ENCODE measurements at regions not wholly inside any gene's neighbourhood (a gene's known extent, or its start where the extent isn't known, plus 50 kb on each side); places are given as distances from the start of the nearest gene placed in this dataset.

DNA sequence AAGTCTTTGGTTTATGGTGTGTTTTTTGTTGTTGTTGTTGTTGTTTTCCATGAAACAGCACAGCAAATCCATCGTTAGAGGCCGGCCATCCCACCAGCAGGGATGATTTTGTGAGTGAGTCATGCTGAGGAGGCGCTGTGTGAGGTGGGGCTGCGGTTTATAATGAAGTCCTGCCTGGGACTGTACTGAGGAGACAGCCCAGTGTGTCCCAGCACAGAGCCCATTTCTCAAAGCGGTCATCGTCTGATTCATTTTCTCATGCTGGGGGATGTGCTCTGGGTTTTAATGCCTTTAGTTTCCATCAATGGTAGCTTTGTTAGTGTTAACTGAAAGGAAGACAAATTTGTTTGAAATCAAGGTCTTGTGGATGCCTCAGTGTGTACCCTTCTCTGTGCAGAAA is 129.3 kb upstream of the SERP2 start:
- H3K9me2 ChIP-seq (ENCODE audit: insufficient read depth) = no peaks in the 10 kb centered on the region
- H2AFZ ChIP-seq = no peak overlapping the region
- Mint-ChIP-seq H3K9me3 (no peaks in the 10 kb centered on the region), H3K27ac (no peak overlapping the region), H3K36me3 (ENCODE audit: low read depth) (no peaks in the 10 kb centered on the region), H3K27me3 (ENCODE audit: insufficient read depth, low read depth, poor library complexity) (no peaks in the 10 kb centered on the region), H3K4me1 (peaks cover 4% of the 10 kb centered on the region; the same call in 2 of the 3 replicates), H3K4me3 (no peak overlapping the region)
- H3K4me3 ChIP-seq = no peak overlapping the region
- no peaks in the 10 kb centered on the region for H3F3A ChIP-seq (replicated peaks; ENCODE audit: low read depth)
- H3K27me3 ChIP-seq (ENCODE audit: insufficient read depth) = no peaks in the 10 kb centered on the region
- TF ChIP-seq, protein P1, sequence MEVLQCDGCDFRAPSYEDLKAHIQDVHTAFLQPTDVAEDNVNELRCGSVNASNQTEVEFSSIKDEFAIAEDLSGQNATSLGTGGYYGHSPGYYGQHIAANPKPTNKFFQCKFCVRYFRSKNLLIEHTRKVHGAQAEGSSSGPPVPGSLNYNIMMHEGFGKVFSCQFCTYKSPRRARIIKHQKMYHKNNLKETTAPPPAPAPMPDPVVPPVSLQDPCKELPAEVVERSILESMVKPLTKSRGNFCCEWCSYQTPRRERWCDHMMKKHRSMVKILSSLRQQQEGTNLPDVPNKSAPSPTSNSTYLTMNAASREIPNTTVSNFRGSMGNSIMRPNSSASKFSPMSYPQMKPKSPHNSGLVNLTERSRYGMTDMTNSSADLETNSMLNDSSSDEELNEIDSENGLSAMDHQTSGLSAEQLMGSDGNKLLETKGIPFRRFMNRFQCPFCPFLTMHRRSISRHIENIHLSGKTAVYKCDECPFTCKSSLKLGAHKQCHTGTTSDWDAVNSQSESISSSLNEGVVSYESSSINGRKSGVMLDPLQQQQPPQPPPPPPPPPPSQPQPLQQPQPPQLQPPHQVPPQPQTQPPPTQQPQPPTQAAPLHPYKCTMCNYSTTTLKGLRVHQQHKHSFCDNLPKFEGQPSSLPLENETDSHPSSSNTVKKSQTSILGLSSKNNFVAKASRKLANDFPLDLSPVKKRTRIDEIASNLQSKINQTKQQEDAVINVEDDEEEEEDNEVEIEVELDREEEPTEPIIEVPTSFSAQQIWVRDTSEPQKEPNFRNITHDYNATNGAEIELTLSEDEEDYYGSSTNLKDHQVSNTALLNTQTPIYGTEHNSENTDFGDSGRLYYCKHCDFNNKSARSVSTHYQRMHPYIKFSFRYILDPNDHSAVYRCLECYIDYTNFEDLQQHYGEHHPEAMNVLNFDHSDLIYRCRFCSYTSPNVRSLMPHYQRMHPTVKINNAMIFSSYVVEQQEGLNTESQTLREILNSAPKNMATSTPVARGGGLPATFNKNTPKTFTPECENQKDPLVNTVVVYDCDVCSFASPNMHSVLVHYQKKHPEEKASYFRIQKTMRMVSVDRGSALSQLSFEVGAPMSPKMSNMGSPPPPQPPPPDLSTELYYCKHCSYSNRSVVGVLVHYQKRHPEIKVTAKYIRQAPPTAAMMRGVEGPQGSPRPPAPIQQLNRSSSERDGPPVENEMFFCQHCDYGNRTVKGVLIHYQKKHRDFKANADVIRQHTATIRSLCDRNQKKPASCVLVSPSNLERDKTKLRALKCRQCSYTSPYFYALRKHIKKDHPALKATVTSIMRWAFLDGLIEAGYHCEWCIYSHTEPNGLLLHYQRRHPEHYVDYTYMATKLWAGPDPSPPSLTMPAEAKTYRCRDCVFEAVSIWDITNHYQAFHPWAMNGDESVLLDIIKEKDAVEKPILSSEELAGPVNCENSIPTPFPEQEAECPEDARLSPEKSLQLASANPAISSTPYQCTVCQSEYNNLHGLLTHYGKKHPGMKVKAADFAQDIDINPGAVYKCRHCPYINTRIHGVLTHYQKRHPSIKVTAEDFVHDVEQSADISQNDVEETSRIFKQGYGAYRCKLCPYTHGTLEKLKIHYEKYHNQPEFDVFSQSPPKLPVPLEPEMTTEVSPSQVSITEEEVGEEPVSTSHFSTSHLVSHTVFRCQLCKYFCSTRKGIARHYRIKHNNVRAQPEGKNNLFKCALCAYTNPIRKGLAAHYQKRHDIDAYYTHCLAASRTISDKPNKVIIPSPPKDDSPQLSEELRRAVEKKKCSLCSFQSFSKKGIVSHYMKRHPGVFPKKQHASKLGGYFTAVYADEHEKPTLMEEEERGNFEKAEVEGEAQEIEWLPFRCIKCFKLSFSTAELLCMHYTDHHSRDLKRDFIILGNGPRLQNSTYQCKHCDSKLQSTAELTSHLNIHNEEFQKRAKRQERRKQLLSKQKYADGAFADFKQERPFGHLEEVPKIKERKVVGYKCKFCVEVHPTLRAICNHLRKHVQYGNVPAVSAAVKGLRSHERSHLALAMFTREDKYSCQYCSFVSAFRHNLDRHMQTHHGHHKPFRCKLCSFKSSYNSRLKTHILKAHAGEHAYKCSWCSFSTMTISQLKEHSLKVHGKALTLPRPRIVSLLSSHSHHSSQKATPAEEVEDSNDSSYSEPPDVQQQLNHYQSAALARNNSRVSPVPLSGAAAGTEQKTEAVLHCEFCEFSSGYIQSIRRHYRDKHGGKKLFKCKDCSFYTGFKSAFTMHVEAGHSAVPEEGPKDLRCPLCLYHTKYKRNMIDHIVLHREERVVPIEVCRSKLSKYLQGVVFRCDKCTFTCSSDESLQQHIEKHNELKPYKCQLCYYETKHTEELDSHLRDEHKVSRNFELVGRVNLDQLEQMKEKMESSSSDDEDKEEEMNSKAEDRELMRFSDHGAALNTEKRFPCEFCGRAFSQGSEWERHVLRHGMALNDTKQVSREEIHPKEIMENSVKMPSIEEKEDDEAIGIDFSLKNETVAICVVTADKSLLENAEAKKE (CRISPR knock-in tag; IDR thresholded peaks at IDR 0.05) = no peak
- no peak for TF ChIP-seq CREB1 (CRISPR knock-in tag; IDR thresholded peaks at IDR 0.05; ENCODE audit: low read depth)
- TF ChIP-seq NANOG (IDR thresholded peaks at IDR 0.05; ENCODE audit: borderline replicate concordance) = no peak
- H3K27ac ChIP-seq (ENCODE audit: low read depth) = no peak overlapping the region
- no peak; the same call in 2 of the 3 replicates for ATAC-seq
- no peaks in the 10 kb centered on the region for H4K20me1 ChIP-seq (replicated peaks; ENCODE audit: insufficient read depth)
- H3K79me2 ChIP-seq (replicated peaks; ENCODE audit: insufficient read depth) = no peaks in the 10 kb centered on the region
- H3K36me3 ChIP-seq (ENCODE audit: insufficient read depth) = no peaks in the 10 kb centered on the region
- H3K4me1 ChIP-seq (ENCODE audit: insufficient read depth) = no peaks in the 10 kb centered on the region
- no peak for DNase-seq (ENCODE audit: low spot score)
- no peak overlapping the region for H3K4me2 ChIP-seq

DNA sequence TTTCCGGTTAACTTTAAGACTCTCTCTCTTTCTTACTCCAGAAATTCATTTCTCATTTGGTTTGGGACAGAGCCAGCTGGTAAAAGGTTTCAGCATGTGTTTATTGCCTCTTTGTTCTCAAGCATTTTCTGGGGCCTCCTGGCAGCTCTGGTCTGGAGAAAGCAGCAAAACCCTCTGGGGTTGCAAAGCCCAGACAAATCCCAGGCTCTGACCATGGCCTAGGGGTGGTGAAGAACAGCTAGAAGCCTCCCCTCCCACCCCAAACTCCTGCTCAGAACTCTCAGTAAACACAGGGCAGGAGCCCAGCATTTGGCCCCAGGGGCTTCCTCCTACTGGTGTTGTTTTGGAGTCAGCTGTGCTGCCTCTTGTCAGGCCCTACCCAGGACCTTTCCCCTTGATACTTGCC is 124.2 kb upstream of the SERP2 start:
- no peak overlapping the region for H3K4me2 ChIP-seq
- no peak overlapping the region for H3K27ac ChIP-seq (ENCODE audit: low read depth)
- no peak overlapping the region for H3K4me3 ChIP-seq
- no peaks in the 10 kb centered on the region for H3K27me3 Mint-ChIP-seq (ENCODE audit: insufficient read depth, low read depth, poor library complexity)
- H3K4me3 Mint-ChIP-seq = no peak overlapping the region
- no peak overlapping the region for H2AFZ ChIP-seq
- no peaks in the 10 kb centered on the region for H3K27me3 ChIP-seq (ENCODE audit: insufficient read depth)
- H3K4me1 Mint-ChIP-seq = no peaks in the 10 kb centered on the region
- peaks cover 10% of the 10 kb centered on the region; the same call in 1 of the 2 replicates for H3K9me2 ChIP-seq (ENCODE audit: insufficient read depth)
- no peak for DNase-seq (ENCODE audit: low spot score)
- H3K27ac Mint-ChIP-seq = no peak overlapping the region
- H3K36me3 ChIP-seq (ENCODE audit: insufficient read depth) = no peaks in the 10 kb centered on the region
- no peaks in the 10 kb centered on the region for H3K9me3 Mint-ChIP-seq
- no peaks in the 10 kb centered on the region for H4K20me1 ChIP-seq (replicated peaks; ENCODE audit: insufficient read depth)
- no peaks in the 10 kb centered on the region for H3F3A ChIP-seq (replicated peaks; ENCODE audit: low read depth)
- ATAC-seq = no peak
- H3K4me1 ChIP-seq (ENCODE audit: insufficient read depth) = no peaks in the 10 kb centered on the region
- no peaks in the 10 kb centered on the region for H3K79me2 ChIP-seq (replicated peaks; ENCODE audit: insufficient read depth)
- no peaks in the 10 kb centered on the region for H3K36me3 Mint-ChIP-seq (ENCODE audit: low read depth)
- TF ChIP-seq EZH2phosphoT487 (IDR thresholded peaks at IDR 0.05; ENCODE audit: unreplicated experiment) (no peak), CREB1 (CRISPR knock-in tag; IDR thresholded peaks at IDR 0.05; ENCODE audit: low read depth) (no peak), STAT1 (IDR thresholded peaks at IDR 0.05; ENCODE audit: unreplicated experiment) (no peak), POLR2AphosphoS5 (IDR thresholded peaks at IDR 0.05; ENCODE audit: low read depth) (no peak), ZNF331 (CRISPR knock-in tag; IDR thresholded peaks at IDR 0.05; ENCODE audit: low read depth) (no peak)
- TF ChIP-seq, protein P2, sequence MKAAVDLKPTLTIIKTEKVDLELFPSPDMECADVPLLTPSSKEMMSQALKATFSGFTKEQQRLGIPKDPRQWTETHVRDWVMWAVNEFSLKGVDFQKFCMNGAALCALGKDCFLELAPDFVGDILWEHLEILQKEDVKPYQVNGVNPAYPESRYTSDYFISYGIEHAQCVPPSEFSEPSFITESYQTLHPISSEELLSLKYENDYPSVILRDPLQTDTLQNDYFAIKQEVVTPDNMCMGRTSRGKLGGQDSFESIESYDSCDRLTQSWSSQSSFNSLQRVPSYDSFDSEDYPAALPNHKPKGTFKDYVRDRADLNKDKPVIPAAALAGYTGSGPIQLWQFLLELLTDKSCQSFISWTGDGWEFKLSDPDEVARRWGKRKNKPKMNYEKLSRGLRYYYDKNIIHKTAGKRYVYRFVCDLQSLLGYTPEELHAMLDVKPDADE (IDR thresholded peaks at IDR 0.05) = no peak
- TF ChIP-seq, protein P3, sequence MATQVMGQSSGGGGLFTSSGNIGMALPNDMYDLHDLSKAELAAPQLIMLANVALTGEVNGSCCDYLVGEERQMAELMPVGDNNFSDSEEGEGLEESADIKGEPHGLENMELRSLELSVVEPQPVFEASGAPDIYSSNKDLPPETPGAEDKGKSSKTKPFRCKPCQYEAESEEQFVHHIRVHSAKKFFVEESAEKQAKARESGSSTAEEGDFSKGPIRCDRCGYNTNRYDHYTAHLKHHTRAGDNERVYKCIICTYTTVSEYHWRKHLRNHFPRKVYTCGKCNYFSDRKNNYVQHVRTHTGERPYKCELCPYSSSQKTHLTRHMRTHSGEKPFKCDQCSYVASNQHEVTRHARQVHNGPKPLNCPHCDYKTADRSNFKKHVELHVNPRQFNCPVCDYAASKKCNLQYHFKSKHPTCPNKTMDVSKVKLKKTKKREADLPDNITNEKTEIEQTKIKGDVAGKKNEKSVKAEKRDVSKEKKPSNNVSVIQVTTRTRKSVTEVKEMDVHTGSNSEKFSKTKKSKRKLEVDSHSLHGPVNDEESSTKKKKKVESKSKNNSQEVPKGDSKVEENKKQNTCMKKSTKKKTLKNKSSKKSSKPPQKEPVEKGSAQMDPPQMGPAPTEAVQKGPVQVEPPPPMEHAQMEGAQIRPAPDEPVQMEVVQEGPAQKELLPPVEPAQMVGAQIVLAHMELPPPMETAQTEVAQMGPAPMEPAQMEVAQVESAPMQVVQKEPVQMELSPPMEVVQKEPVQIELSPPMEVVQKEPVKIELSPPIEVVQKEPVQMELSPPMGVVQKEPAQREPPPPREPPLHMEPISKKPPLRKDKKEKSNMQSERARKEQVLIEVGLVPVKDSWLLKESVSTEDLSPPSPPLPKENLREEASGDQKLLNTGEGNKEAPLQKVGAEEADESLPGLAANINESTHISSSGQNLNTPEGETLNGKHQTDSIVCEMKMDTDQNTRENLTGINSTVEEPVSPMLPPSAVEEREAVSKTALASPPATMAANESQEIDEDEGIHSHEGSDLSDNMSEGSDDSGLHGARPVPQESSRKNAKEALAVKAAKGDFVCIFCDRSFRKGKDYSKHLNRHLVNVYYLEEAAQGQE (IDR thresholded peaks at IDR 0.05; ENCODE audit: unreplicated experiment) = no peak
